Adrenal gland (tissue), 5 donors: ENCODE measurements at regions not wholly inside any gene's neighbourhood (a gene's known extent, or its start where the extent isn't known, plus 50 kb on each side); places are given as distances from the start of the nearest gene placed in this dataset.

Source experiments
- POLR2A ChIP-seq, 2 donors: fragments of 450-650 bp; IDR thresholded peaks; one replicate each; pipeline ENCODE4 v1.6.1; 2017; ENCODE audit warnings: antibody characterized with exemption in 2 of 2, mild to moderate bottlenecking in 2 of 2, moderate library complexity in 1 of 2
- TF ChIP-seq, protein P1 (sequence below), 6 experiments: fragments of 450-650 bp in 4 of 6; fragments of 200-600 bp in 2 of 6; sonication (generic) in 1 of 6; IDR thresholded peaks; 1 replicate in 5 of 6; 2 replicates in 1 of 6; pipeline versions ENCODE4 v1.5.1 to v1.8.0; 2016 to 2021; ENCODE audit warnings: antibody characterized with exemption in 6 of 6, mild to moderate bottlenecking in 2 of 6, moderate library complexity in 1 of 6
- donor health status: DM: no; HTN: no; CAD: no.

DNA sequence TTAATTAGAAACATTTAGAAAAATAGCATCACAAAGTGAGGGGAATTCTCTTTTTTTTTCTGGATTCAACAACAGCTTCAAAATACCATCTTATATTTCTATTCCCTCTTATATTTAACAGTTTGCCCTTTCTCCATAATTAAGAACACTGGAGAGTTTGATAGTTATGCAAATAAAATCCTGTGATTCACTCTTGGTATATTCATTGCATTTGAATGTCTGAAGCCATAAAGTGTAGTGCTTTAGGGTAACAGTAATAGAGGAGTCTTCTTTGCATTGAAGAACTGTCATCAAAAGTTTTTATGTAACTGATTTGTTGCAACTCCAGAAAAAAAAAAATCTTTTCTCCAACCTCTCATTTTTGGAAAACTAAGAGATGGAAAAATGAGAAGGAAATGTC is 352.0 kb upstream of the GALNTL6 start:
- TF ChIP-seq, protein P1, sequence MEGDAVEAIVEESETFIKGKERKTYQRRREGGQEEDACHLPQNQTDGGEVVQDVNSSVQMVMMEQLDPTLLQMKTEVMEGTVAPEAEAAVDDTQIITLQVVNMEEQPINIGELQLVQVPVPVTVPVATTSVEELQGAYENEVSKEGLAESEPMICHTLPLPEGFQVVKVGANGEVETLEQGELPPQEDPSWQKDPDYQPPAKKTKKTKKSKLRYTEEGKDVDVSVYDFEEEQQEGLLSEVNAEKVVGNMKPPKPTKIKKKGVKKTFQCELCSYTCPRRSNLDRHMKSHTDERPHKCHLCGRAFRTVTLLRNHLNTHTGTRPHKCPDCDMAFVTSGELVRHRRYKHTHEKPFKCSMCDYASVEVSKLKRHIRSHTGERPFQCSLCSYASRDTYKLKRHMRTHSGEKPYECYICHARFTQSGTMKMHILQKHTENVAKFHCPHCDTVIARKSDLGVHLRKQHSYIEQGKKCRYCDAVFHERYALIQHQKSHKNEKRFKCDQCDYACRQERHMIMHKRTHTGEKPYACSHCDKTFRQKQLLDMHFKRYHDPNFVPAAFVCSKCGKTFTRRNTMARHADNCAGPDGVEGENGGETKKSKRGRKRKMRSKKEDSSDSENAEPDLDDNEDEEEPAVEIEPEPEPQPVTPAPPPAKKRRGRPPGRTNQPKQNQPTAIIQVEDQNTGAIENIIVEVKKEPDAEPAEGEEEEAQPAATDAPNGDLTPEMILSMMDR (IDR thresholded peaks at IDR 0.05), result no peak
- no peak for TF ChIP-seq POLR2A (IDR thresholded peaks at IDR 0.05)
